ENCODE measurements at regions not wholly inside any gene's neighbourhood (a gene's known extent, or its start where the extent isn't known, plus 50 kb on each side); places are given as distances from the start of the nearest gene placed in this dataset.

DNA sequence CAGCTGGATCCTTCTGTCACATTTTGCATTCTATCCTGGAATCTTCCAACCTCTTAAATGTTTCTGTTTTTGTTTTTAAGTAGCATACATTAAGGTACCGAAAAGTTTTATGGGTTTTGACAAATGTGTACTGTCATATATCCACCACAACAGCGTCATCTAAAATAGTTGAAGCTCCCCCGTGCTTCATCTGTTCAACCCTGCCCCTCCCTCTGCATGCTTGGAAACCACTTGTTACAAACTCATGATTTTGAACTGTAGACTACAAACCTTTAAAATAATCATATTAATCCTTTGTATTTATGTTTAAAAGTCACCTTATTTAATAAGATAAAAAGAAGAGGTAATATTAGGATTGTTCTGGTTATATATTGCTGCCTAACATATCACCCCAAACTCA, 182.8 kb upstream of the SMIM30 start:
- Histone ChIP-seq H3K36me3 (ENCODE audit: control insufficient read depth, insufficient read depth, low read length) (no peaks in the 10 kb centered on the region), H3K4me3 (ENCODE audit: low read depth, low read length) (no peak overlapping the region), H3K27me3 (ENCODE audit: control insufficient read depth, insufficient read depth, low read length) (no peaks in the 10 kb centered on the region)
- DNase-seq (ENCODE audit: low read depth) (no peak), FAIRE-seq (no peak)
- TF ChIP-seq CTCF (IDR thresholded peaks at IDR 0.05; ENCODE audit: insufficient read depth, low read length, severe bottlenecking): no peak

- no peak for DNase-seq (ENCODE audit: low read depth)
- no peak for FAIRE-seq
- H3K36me3 ChIP-seq (ENCODE audit: control insufficient read depth, insufficient read depth, low read length): no peaks in the 10 kb centered on the region
- H3K27me3 ChIP-seq (ENCODE audit: control insufficient read depth, insufficient read depth, low read length): no peaks in the 10 kb centered on the region
- no peak overlapping the region for H3K4me3 ChIP-seq (ENCODE audit: low read depth, low read length)
- no peak for TF ChIP-seq CTCF (IDR thresholded peaks at IDR 0.05; ENCODE audit: insufficient read depth, low read length, severe bottlenecking)
Measured at GRCh38 chr7:113299748-113300147, 181.4 kb upstream of the SMIM30 start.

DNA sequence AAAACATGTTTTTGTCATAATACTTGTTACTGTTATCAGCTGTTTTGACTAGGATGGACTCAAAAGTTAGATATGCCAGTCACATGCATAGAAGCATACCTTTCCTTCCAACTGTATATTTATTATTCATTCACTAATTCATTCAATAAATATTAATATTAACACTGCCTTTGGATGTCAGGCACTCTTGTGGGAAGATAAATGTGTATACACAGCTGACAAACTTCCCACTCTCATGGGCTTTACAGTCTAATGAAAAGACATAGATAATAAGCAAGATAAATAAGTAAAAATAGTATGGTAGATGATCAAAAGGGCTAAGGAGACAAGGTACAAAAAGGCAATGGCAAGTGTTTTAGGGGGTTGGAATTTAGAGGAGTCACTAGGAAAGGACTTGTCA, 180.1 kb upstream of the SMIM30 start:
- no peaks in the 10 kb centered on the region for H3K27me3 ChIP-seq (ENCODE audit: control insufficient read depth, insufficient read depth, low read length)
- FAIRE-seq: no peak
- no peak for TF ChIP-seq CTCF (IDR thresholded peaks at IDR 0.05; ENCODE audit: insufficient read depth, low read length, severe bottlenecking)
- no peaks in the 10 kb centered on the region for H3K36me3 ChIP-seq (ENCODE audit: control insufficient read depth, insufficient read depth, low read length)
- no peak overlapping the region for H3K4me3 ChIP-seq (ENCODE audit: low read depth, low read length)
- no peak for DNase-seq (ENCODE audit: low read depth)

DNA sequence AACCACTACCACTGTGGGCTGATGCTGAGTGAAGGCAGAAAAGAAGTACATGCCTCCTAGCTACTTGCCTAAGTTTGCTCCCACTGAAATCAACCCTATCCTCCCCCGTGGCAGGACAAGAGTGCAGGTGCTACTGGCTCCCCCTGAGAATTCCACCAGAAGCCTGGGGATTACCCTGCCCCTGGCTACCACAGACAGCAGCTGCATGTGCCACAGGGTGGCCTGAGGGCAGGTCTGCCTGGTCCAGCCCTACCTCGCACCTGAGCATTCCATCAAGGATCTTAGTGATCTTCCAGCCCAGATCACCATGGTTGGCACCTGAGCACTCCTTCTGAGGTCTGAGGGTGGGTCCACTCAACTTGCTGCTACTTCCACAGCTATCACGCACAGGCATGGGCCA, 176.4 kb upstream of the SMIM30 start:
- H3K36me3 ChIP-seq (ENCODE audit: control insufficient read depth, insufficient read depth, low read length): no peaks in the 10 kb centered on the region
- H3K27me3 ChIP-seq (ENCODE audit: control insufficient read depth, insufficient read depth, low read length): no peaks in the 10 kb centered on the region
- FAIRE-seq (no peak), DNase-seq (ENCODE audit: low read depth) (no peak)
- TF ChIP-seq CTCF (IDR thresholded peaks at IDR 0.05; ENCODE audit: insufficient read depth, low read length, severe bottlenecking): no peak
- H3K4me3 ChIP-seq (ENCODE audit: low read depth, low read length): no peak overlapping the region

DNA sequence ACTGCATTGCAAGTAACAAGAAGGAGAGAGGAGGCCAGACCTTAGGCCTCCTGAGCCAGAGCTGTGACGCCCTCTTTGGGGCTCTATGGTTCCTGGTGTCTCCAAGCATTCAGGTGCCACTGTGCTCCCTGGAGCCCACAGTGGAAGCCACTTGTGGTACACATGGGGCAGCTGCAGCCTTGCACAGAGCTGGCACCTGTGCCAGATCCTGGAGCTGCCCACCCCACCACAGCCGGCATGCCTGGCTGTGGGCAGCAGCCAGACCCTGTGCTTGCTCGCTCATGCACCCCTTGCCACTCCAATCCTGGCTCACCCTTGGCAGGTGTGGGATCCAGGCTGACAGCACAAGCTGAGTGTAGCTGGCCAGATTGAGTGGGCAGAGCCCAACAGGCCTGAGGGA, 173.8 kb upstream of the SMIM30 start:
- no peak for TF ChIP-seq CTCF (IDR thresholded peaks at IDR 0.05; ENCODE audit: insufficient read depth, low read length, severe bottlenecking)
- Histone ChIP-seq H3K36me3 (ENCODE audit: control insufficient read depth, insufficient read depth, low read length) (no peaks in the 10 kb centered on the region), H3K27me3 (ENCODE audit: control insufficient read depth, insufficient read depth, low read length) (no peaks in the 10 kb centered on the region), H3K4me3 (ENCODE audit: low read depth, low read length) (no peak overlapping the region)
- FAIRE-seq (no peak), DNase-seq (ENCODE audit: low read depth) (no peak)

GRCh38 chr7:113291058-113291457, 172.7 kb upstream of the SMIM30 start:
- H3K27me3 ChIP-seq (ENCODE audit: control insufficient read depth, insufficient read depth, low read length): no peaks in the 10 kb centered on the region
- FAIRE-seq (no peak), DNase-seq (ENCODE audit: low read depth) (no peak)
- H3K4me3 ChIP-seq (ENCODE audit: low read depth, low read length): no peak overlapping the region
- no peak for TF ChIP-seq CTCF (IDR thresholded peaks at IDR 0.05; ENCODE audit: insufficient read depth, low read length, severe bottlenecking)
- H3K36me3 ChIP-seq (ENCODE audit: control insufficient read depth, insufficient read depth, low read length): no peaks in the 10 kb centered on the region
